ENCODE measurements at regions not wholly inside any gene's neighbourhood (a gene's known extent, or its start where the extent isn't known, plus 50 kb on each side); places are given as distances from the start of the nearest gene placed in this dataset.

GRCh38 chr5:135718151-135718550 is 116.3 kb upstream of the SLC25A48 start:
- TF ChIP-seq CTCF (IDR thresholded peaks at IDR 0.05) (no peak), POLR2A (IDR thresholded peaks at IDR 0.05) (no peak)
